Astrocyte of the cerebellum (primary cell): ENCODE measurements at regions not wholly inside any gene's neighbourhood (a gene's known extent, or its start where the extent isn't known, plus 50 kb on each side); places are given as distances from the start of the nearest gene placed in this dataset.
"Not testable (repeated sequence)": the region's sequence is repeated elsewhere in the genome, so short reads cannot be mapped to it uniquely, and the experiment has no call there.

Experiments used
- DNase-seq: peaks from one replicate; pipeline ENCODE4 v3.0.0-alpha.2; 2011; ENCODE audit warnings: low read depth
- H3K4me3 ChIP-seq: 2 replicates; pipeline ENCODE4 v1.5.1; 2011; ENCODE audit warnings: mild to moderate bottlenecking, low read depth, low read length, moderate library complexity
- in situ Hi-C: cut with HindIII; loops from 2 replicates; pipeline ENCODE4 v1.10.0; 2017; ENCODE audit warnings: low sequenced_read_pairs

DNA sequence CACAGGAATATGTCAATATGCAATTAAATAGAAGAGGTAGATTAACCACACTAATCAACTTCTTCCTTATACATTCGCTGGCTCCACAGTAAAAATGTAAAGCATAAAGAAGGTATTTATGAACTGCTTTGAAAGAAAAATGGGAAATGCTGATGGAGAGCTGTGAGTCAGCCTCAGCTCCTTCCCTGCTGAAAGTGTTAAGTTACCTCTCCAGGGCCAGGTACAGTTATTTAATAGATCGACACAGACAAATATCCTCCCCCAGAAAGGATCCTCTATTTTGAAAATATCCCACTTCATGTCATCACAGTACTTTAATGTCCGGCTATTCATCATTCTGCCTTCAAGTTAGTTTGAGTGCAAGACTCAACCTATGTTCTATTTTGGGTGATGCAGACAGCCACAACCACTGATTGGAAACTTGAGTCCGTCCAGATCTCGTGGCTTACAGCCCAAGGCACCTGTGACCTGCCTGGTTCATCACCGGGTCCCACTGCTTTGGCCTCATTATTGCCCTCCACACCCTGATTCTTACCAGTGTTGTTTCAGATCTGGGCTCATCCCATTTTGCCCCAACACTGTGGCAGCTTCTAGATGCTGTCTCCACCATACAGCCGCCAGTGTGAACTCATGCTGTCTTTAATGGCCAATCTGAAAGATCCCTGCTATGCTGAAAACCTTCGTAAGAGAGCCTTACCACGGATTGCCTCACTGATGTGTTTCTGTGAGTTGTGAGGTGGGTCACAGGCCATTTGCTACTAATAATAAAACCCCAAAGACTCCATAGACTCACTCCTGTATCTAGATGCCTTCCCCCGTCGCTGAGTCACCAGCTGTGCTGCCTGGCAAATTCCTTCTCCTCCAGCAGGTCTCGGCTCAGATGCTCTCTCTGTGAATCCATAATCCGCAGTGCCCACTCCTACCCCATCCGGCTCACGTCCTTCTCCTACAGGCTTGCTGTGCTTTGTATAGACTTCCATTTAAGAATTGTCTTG lies 56.2 kb upstream of the DDAH1 start:
- H3K4me3 ChIP-seq, in situ Hi-C loops, DNase-seq: not testable (repeated sequence)

DNA sequence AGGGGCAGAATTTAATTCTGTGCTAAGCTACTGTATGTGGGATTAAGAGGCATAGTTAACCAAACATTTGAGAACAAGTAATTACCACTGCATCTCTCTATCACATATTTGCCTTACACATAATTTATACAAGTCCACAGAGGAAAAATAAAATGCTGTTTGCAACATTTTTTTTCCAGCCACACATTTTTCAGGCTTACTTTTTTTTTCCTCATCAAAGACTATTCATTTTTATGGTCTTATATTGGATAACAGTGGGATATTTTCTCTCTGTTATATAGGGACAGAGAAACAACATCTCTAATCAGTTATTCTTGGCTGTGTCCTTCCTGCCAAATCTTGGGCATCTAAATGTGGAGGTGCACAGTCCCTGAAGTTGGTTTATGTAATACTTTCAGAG lies 57.5 kb upstream of the DDAH1 start:
- DNase-seq, H3K4me3 ChIP-seq, in situ Hi-C loops: not testable (repeated sequence)

DNA sequence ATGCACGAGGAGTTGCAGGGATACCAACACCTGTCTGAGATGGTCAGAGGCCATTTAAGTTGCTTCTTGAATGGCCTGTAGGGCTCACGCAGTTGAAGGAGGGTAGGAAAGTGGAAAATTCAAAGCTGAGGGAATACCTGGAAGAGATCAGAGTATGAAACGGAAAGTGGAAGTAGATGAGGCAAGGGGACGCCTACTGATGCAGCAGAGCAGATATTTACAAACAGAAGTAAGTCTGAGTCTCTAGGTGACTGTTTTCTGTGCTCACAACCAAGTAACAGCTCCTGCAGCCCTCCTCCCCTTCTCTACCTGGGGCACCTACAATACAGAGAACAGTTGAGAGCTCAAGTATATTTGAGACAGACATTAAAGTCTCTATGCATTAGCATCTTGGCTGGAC lies 57.5 kb upstream of the CCN1 start:
- in situ Hi-C loops, DNase-seq, H3K4me3 ChIP-seq: not testable (repeated sequence)

DNA sequence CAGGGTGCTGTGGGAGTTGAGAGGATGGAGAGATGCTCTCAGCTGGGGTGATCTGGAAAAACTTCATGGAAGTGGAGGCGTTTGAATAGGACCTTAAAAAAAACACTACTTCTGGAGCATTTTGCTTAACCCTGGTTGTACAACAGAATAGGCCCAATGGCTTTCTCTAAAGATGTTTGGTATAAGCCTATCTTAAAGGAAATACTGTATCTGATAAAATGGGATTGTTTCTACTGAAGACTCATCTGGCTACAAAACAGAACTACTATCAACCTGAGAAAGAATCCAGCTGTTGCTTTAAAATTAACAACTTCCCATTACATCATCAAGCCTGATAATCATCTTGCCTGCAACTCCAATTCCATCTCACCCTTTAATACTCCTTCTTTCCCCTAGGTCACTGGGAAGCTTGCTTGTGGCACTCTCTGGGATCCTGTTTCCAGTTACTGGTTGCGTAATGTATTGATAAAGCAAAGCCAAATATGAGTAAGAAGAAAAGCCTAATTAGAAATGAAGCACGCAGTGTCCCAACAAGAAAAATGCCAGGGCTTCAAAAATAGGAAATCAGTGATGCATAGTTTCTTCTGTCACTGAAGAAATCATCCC lies 56.2 kb upstream of the CCN1 start:
- DNase-seq, H3K4me3 ChIP-seq, in situ Hi-C loops: not testable (repeated sequence)

DNA sequence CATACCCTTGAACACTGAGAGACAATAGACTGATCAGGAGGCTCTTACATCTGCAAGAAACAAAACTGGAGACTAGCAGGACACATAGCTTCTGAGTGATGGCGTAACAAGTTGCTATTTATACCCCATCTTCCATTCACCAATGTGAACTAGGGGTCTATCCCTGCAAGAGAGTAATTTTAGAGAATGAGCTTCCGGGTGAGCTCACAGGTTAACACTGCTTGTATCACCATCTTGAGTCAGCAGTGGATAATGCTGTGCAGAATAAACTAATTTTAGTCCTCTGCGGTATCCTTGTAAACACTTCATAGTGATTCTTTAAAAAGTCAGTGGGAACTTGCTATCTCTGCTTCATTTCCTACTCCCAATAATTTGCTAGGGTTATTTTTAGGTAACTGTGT lies 55.0 kb upstream of the CCN1 start:
- H3K4me3 ChIP-seq, in situ Hi-C loops, DNase-seq: not testable (repeated sequence)

DNA sequence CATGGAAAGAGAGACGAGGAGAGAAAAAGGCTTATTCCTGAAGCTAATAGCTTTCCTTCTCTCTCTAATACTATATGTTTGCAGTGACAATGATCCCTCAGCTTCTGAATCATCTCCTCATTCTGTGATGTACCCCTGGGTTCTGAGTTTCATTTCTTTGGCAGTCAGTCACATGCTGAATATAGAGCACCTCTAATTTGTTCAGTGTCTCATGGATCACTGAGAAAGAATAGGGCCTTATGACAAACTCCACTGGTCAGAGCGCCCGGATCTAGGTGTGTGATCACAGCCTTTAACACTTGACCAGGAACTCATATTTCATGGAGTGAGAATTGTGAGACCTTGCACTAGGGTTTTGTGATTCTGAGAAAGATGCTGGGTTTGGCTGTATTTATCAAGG lies 54.3 kb upstream of the CCN1 start:
- DNase-seq, H3K4me3 ChIP-seq, in situ Hi-C loops: not testable (repeated sequence)

DNA sequence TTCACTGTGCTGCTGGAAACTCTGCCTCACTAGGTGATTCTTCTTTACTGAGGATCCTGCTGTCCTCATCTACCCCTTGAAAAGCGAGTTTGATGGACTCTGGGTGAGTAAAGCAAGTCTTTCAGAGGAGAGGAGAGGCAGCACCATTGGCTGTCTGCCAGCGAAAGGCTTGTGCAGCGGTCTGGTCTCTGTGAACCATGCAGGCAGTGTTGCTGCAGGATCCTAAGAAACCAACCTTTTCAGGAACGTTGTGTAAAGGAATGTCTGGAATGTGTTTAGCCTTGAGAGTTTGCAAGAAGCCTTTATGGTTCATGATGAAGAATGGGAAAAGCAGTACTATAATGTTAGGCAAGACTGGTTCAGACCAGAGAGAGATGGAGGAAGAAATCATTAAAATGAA lies 53.4 kb upstream of the CCN1 start:
- peak; percentile 86 for DNase-seq
- in situ Hi-C loops, H3K4me3 ChIP-seq: not testable (repeated sequence)
